Esophagus muscularis mucosa (tissue), 4 donors: ENCODE measurements at regions not wholly inside any gene's neighbourhood (a gene's known extent, or its start where the extent isn't known, plus 50 kb on each side); places are given as distances from the start of the nearest gene placed in this dataset.

Experiments used
- DNase-seq: peaks from one replicate; pipeline ENCODE4 v3.0.0-alpha.2; 2017; ENCODE audit errors: extremely low spot score
- H3K27ac ChIP-seq, 4 donors: fragments of 200-600 bp; sonication (generic); replicated peaks in 1 of 4; 1 replicate in 3 of 4; 2 replicates in 1 of 4; pipeline ENCODE4 v1.5.1; 2016 to 2019; ENCODE audit warnings: mild to moderate bottlenecking in 1 of 4
- H3K27me3 ChIP-seq, 4 donors: fragments of 200-600 bp; sonication (generic); one replicate each; pipeline versions ENCODE4 v1.5.1 to v1.6.0; 2016 to 2019
- H3K36me3 ChIP-seq, 4 donors: fragments of 200-600 bp; sonication (generic); one replicate each; pipeline ENCODE4 v1.5.1; 2016 to 2019
- H3K4me1 ChIP-seq, 4 donors: fragments of 200-600 bp; sonication (generic); one replicate each; pipeline ENCODE4 v1.5.1; 2016 to 2019
- H3K4me3 ChIP-seq, 4 donors: fragments of 200-600 bp; sonication (generic); 1 replicate in 2 of 4; 2 replicates in 2 of 4; pipeline ENCODE4 v1.5.1; 2016 to 2019; ENCODE audit warnings: mild to moderate bottlenecking in 4 of 4, moderate library complexity in 1 of 4
- H3K9me3 ChIP-seq, 4 donors: fragments of 200-600 bp; sonication (generic); 1 replicate in 3 of 4; 2 replicates in 1 of 4; pipeline ENCODE4 v1.5.1; 2016 to 2019
- CTCF ChIP-seq, 3 experiments: fragments of 200-600 bp in 2 of 3; fragments of 450-650 bp in 1 of 3; sonication (generic) in 2 of 3; IDR thresholded peaks; one replicate each; pipeline ENCODE4 v1.5.1; 2017 to 2019; ENCODE audit warnings: antibody characterized with exemption in 3 of 3, mild to moderate bottlenecking in 2 of 3, moderate library complexity in 1 of 3
- EP300 ChIP-seq: sonication (generic); formaldehyde crosslinking; IDR thresholded peaks from one replicate; pipeline ENCODE4 v1.6.1; 2017; ENCODE audit warnings: antibody characterized with exemption
- POLR2A ChIP-seq: fragments of 450-650 bp; IDR thresholded peaks from one replicate; pipeline ENCODE4 v1.6.1; 2017; ENCODE audit warnings: antibody characterized with exemption, moderate library complexity, mild to moderate bottlenecking, low read depth
- POLR2AphosphoS5 ChIP-seq, 2 donors: sonication (generic); formaldehyde crosslinking; IDR thresholded peaks; one replicate each; pipeline ENCODE4 v1.6.1; 2017; ENCODE audit warnings: antibody characterized with exemption in 2 of 2
- WGBS: methylation state at CpG from one replicate; pipeline ENCODE4 v1.1.5; 2018; 5-methylcytosine and 5-hydroxymethylcytosine counted together
- intact Hi-C: fragments of 100-400 bp; cut with DNase I; formaldehyde crosslinking; loops from one replicate; pipeline ENCODE4 v1.15.1; 2023

- no peak for TF ChIP-seq POLR2AphosphoS5 (IDR thresholded peaks at IDR 0.05)
- no peak for TF ChIP-seq POLR2A
- TF ChIP-seq CTCF (IDR thresholded peaks at IDR 0.05): no peak
- TF ChIP-seq EP300: no peak
- Histone ChIP-seq H3K9me3 (no peaks in the 10 kb centered on the region), H3K27me3 (no peaks in the 10 kb centered on the region), H3K27ac (no peak overlapping the region), H3K36me3 (no peaks in the 10 kb centered on the region), H3K4me3 (no peak overlapping the region), H3K4me1 (peaks cover 0 to 5% (median 0%) of the 10 kb centered on the region in 4 donors)
- intact Hi-C loops: no loop called here
- DNase-seq: no peak
- 14% methylated on average over 1 of the region's 1 CpG for WGBS
Observed at GRCh38 chrX:142084611-142085010, 120.5 kb downstream of the MAGEC2 start.

GRCh38 chrX:142076633-142077032 is 128.5 kb downstream of the MAGEC2 start:
- no peak overlapping the region for H3K4me3 ChIP-seq
- H3K27me3 ChIP-seq: no peaks in the 10 kb centered on the region
- intact Hi-C loops: no loop called here
- H3K9me3 ChIP-seq: no peaks in the 10 kb centered on the region
- no peaks in the 10 kb centered on the region for H3K4me1 ChIP-seq
- no peaks in the 10 kb centered on the region for H3K36me3 ChIP-seq
- H3K27ac ChIP-seq: no peak overlapping the region
- no peak for DNase-seq
- TF ChIP-seq EP300 (no peak), POLR2AphosphoS5 (IDR thresholded peaks at IDR 0.05) (no peak), POLR2A (no peak), CTCF (IDR thresholded peaks at IDR 0.05) (no peak)
- WGBS: 70% methylated on average over 2 of the region's 2 CpGs

DNA sequence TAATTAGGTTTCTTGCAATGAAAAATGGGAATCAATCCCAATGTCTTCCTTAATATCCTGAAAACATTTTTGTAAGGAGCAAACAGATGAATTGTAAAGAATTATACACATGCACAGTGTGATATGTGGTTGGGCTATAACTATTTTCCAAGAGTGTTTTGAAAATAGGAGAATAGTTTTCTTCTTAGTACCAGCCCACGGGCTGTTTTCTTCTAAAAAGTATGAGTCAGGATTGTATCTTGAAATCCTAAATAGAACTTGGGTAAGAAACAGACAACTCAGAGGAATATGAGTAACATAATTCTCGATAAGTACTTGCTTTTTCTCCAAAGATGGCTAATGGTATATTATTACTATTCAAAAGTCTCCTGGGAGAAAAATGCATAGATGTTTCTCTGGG is 136.7 kb downstream of the MAGEC2 start:
- intact Hi-C loops: no loop called here

DNA sequence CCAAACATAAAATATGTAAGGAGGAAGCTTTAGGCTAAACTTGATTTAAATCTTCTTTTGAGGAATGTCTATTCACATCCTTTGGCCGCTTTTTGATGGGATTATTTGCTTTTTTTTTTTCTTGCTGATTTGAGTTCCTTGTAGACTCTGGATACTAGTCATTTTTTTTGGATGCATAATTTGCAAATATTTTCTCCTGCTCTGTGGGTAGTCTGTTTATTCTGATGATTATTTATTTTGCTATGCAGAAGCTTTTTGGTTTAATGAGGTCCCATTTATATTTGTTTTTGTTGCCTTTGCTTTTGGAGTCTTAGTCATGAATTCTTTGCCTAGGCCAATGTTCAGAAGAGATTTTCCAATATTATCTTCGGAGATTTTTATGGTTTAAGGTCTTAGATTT is 144.9 kb downstream of the MAGEC2 start:
- 72% methylated on average over 2 of the region's 2 CpGs for WGBS
- Histone ChIP-seq H3K4me1 (no peaks in the 10 kb centered on the region), H3K27ac (no peak overlapping the region), H3K27me3 (no peaks in the 10 kb centered on the region), H3K36me3 (no peaks in the 10 kb centered on the region), H3K9me3 (peaks cover 0 to 23% (median 0%) of the 10 kb centered on the region in 4 donors), H3K4me3 (no peak overlapping the region)
- no peak for TF ChIP-seq EP300
- TF ChIP-seq CTCF (IDR thresholded peaks at IDR 0.05): no peak
- no peak for TF ChIP-seq POLR2AphosphoS5 (IDR thresholded peaks at IDR 0.05)
- no peak for TF ChIP-seq POLR2A
- intact Hi-C loops: no loop called here
- no peak for DNase-seq

More for the DNA sequence above, 136.7 kb downstream of the MAGEC2 start:
- no peak for DNase-seq
- no peaks in the 10 kb centered on the region for H3K36me3 ChIP-seq
- WGBS: 53% methylated on average over 2 of the region's 2 CpGs
- H3K4me3 ChIP-seq: no peak overlapping the region
- H3K27ac ChIP-seq: no peak overlapping the region
- TF ChIP-seq EP300 (no peak), POLR2AphosphoS5 (IDR thresholded peaks at IDR 0.05) (no peak), CTCF (IDR thresholded peaks at IDR 0.05) (no peak), POLR2A (no peak)
- no peaks in the 10 kb centered on the region for H3K27me3 ChIP-seq
- no peaks in the 10 kb centered on the region for H3K9me3 ChIP-seq
- H3K4me1 ChIP-seq: no peaks in the 10 kb centered on the region

DNA sequence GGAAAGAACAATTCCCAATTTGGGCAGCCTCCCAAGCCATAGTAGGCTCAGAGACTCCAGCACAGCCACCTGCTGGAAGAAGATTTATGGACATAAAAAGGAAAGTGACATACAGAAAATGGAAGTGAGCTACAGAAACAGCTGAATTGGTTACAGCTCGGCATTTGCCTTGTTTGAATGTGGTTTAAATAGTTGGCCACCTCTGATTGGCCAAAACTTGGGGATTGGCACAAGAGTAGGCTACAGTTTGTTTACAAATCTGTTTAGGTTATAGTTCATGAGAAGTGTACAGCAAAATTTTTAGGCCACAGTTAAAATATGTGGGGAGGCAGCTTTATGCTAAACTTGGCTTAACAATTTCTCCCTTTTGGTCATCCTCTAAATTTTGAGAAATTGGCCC is 150.4 kb downstream of the MAGEC1 start:
- Histone ChIP-seq H3K27me3 (no peaks in the 10 kb centered on the region), H3K4me1 (no peaks in the 10 kb centered on the region), H3K36me3 (no peaks in the 10 kb centered on the region), H3K4me3 (no peak overlapping the region), H3K27ac (no peak overlapping the region), H3K9me3 (peaks cover 0 to 13% (median 0%) of the 10 kb centered on the region in 4 donors)
- no peak for DNase-seq
- WGBS: 52% methylated on average over 1 of the region's 1 CpG
- no peak for TF ChIP-seq EP300
- no peak for TF ChIP-seq POLR2AphosphoS5 (IDR thresholded peaks at IDR 0.05)
- TF ChIP-seq CTCF (IDR thresholded peaks at IDR 0.05): no peak
- no peak for TF ChIP-seq POLR2A
- intact Hi-C loops: no loop called here
